ENCODE measurements at regions not wholly inside any gene's neighbourhood (a gene's known extent, or its start where the extent isn't known, plus 50 kb on each side); places are given as distances from the start of the nearest gene placed in this dataset.

DNA sequence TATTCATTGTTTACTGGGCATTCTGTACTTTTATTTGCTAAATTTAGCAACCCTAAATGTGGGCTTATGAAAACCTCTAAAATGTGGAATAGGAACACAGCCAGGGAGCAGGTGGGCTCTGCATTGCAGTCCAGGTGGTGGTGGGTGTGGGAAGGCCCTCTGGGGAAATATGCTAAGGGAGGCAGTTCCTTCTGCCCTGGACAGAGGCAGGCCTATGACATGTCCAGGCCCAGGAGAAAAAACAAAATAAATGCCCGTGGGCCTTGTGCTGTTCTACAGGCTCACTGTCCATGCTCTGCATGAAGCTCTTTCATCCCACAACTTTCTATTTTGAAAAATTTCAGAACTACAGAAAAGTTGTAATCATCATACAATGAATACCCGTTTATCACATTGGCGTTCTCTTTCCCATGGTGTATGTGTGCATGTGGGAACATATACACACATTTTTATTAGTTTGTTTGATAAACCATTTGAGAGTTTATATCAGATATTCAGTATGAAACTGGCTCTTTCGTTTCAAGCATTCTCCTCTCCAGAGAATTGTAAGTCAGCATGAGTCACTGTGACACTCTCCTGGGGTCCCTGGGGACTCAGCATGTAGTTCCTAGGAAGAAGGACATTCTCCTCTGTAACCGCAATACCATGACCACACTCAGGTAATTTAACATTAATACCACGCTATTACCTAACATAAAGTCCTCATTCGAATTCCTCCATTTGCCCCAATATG is 505.3 kb downstream of the COG6 start:
- POLR2A ChIA-PET: no interaction called here
- H3K27me3 ChIP-seq (replicated peaks; ENCODE audit: control insufficient read depth, insufficient read depth, low read length): peaks cover 4% of the 10 kb centered on the region
- H3K9me3 ChIP-seq: no peaks in the 10 kb centered on the region
- Mint-ChIP-seq H3K4me3 (ENCODE audit: unreplicated experiment) (no peak overlapping the region), H3K27me3 (ENCODE audit: insufficient read depth, unreplicated experiment) (peaks cover 9% of the 10 kb centered on the region), H3K9me3 (ENCODE audit: unreplicated experiment) (no peaks in the 10 kb centered on the region), H3K4me1 (ENCODE audit: low read depth, unreplicated experiment) (peaks cover 8% of the 10 kb centered on the region), H3K27ac (ENCODE audit: unreplicated experiment) (no peak overlapping the region), H3K36me3 (ENCODE audit: insufficient read depth, unreplicated experiment) (no peaks in the 10 kb centered on the region)
- DNase-seq: no peak
- intact Hi-C loops (cut with micrococcal nuclease; ENCODE audit: unreplicated experiment): no loop called here
- CTCF ChIA-PET: no interaction called here
- no peaks in the 10 kb centered on the region for H3K36me3 ChIP-seq (ENCODE audit: control insufficient read depth, insufficient read depth, low read length)
- BruUV-seq (replicated peaks): no TSS peak
- no peak overlapping the region for H3K4me3 ChIP-seq (ENCODE audit: low read depth, low read length)
- TF ChIP-seq, protein P1, sequence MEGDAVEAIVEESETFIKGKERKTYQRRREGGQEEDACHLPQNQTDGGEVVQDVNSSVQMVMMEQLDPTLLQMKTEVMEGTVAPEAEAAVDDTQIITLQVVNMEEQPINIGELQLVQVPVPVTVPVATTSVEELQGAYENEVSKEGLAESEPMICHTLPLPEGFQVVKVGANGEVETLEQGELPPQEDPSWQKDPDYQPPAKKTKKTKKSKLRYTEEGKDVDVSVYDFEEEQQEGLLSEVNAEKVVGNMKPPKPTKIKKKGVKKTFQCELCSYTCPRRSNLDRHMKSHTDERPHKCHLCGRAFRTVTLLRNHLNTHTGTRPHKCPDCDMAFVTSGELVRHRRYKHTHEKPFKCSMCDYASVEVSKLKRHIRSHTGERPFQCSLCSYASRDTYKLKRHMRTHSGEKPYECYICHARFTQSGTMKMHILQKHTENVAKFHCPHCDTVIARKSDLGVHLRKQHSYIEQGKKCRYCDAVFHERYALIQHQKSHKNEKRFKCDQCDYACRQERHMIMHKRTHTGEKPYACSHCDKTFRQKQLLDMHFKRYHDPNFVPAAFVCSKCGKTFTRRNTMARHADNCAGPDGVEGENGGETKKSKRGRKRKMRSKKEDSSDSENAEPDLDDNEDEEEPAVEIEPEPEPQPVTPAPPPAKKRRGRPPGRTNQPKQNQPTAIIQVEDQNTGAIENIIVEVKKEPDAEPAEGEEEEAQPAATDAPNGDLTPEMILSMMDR (IDR thresholded peaks at IDR 0.05; ENCODE audit: insufficient read depth in 1 of 2, low read depth in 1 of 2, low read length in 1 of 2, severe bottlenecking in 1 of 2, unreplicated experiment in 1 of 2): no peak
- H3K4me1 ChIP-seq: peaks cover 11% of the 10 kb centered on the region

DNA sequence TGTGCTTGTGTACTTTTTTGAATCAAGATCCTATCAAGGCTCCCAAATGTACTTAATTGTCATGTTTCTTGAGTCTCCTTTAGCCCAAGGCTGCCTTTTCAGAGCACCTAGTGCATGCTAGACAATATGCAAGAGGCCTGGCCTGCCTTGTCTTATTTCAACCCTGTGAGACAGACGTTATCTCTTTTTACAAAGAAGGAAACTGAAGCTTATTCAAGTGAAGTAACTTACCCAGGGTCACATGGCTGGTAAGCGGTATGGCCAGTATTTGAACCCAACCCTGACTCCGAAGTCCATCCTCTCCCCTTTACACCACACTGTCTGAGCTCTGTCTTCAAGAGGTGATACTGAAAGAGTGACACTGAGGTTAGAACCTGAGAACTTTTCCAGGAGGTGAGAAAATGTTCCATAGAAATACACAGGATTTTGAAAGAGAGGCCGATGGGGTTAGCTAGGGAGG is 505.1 kb downstream of the FOXO1 start:
- CTCF ChIA-PET: no interaction called here
- intact Hi-C loops (cut with micrococcal nuclease; ENCODE audit: unreplicated experiment): no loop called here
- H3K36me3 Mint-ChIP-seq (ENCODE audit: insufficient read depth, unreplicated experiment): no peaks in the 10 kb centered on the region
- H3K4me3 Mint-ChIP-seq (ENCODE audit: unreplicated experiment): no peak overlapping the region
- H3K27me3 Mint-ChIP-seq (ENCODE audit: insufficient read depth, unreplicated experiment): peaks cover 11% of the 10 kb centered on the region
- DNase-seq: no peak
- Histone ChIP-seq H3K36me3 (ENCODE audit: control insufficient read depth, insufficient read depth, low read length) (no peaks in the 10 kb centered on the region), H3K4me1 (peaks cover 15% of the 10 kb centered on the region), H3K27me3 (replicated peaks; ENCODE audit: control insufficient read depth, insufficient read depth, low read length) (peaks cover 6% of the 10 kb centered on the region), H3K4me3 (ENCODE audit: low read depth, low read length) (no peak overlapping the region), H3K9me3 (no peaks in the 10 kb centered on the region)
- BruUV-seq (replicated peaks): no TSS peak
- TF ChIP-seq, protein P1 (IDR thresholded peaks at IDR 0.05; ENCODE audit: insufficient read depth in 1 of 2, low read depth in 1 of 2, low read length in 1 of 2, severe bottlenecking in 1 of 2, unreplicated experiment in 1 of 2): no peak
- H3K27ac Mint-ChIP-seq (ENCODE audit: unreplicated experiment): no peak overlapping the region
- H3K9me3 Mint-ChIP-seq (ENCODE audit: unreplicated experiment): no peaks in the 10 kb centered on the region
- POLR2A ChIA-PET: no interaction called here
- H3K4me1 Mint-ChIP-seq (ENCODE audit: low read depth, unreplicated experiment): peaks cover 10% of the 10 kb centered on the region

DNA sequence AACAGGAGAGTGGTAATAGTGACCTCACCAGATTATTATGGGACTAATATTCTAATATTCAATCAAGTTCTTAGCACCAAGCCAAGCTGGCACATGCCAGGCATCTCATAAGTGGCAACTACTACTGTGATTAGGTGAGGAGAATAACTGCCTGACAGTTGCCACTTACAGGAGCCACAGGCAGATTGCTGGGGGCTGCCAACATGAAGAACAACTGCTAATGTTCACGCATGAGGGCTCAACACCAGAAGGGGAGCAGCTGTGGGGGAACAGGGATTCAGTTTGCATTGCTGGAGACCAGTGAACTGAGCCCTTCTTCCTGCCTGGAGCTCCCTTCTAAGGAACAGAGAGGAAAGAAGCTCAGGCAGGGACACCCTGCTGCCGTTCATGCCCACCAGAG is 504.5 kb downstream of the FOXO1 start:
- Histone ChIP-seq H3K4me1 (peaks cover 15% of the 10 kb centered on the region), H3K36me3 (ENCODE audit: control insufficient read depth, insufficient read depth, low read length) (no peaks in the 10 kb centered on the region), H3K9me3 (no peaks in the 10 kb centered on the region), H3K27me3 (replicated peaks; ENCODE audit: control insufficient read depth, insufficient read depth, low read length) (peaks cover 8% of the 10 kb centered on the region), H3K4me3 (ENCODE audit: low read depth, low read length) (no peak overlapping the region)
- POLR2A ChIA-PET: no interaction called here
- Mint-ChIP-seq H3K27ac (ENCODE audit: unreplicated experiment) (no peak overlapping the region), H3K27me3 (ENCODE audit: insufficient read depth, unreplicated experiment) (peaks cover 10% of the 10 kb centered on the region), H3K4me1 (ENCODE audit: low read depth, unreplicated experiment) (peaks cover 10% of the 10 kb centered on the region), H3K36me3 (ENCODE audit: insufficient read depth, unreplicated experiment) (no peaks in the 10 kb centered on the region), H3K4me3 (ENCODE audit: unreplicated experiment) (no peak overlapping the region), H3K9me3 (ENCODE audit: unreplicated experiment) (no peaks in the 10 kb centered on the region)
- intact Hi-C loops (cut with micrococcal nuclease; ENCODE audit: unreplicated experiment): no loop called here
- BruUV-seq (replicated peaks): no TSS peak
- CTCF ChIA-PET: no interaction called here
- TF ChIP-seq, protein P1 (IDR thresholded peaks at IDR 0.05; ENCODE audit: insufficient read depth in 1 of 2, low read depth in 1 of 2, low read length in 1 of 2, severe bottlenecking in 1 of 2, unreplicated experiment in 1 of 2): no peak
- no peak for DNase-seq

All from Caco-2 (cell line).